Keratinocyte (primary cell): ENCODE measurements at regions not wholly inside any gene's neighbourhood (a gene's known extent, or its start where the extent isn't known, plus 50 kb on each side); places are given as distances from the start of the nearest gene placed in this dataset.

Source experiments
- CTCF ChIP-seq, 3 experiments: IDR thresholded peaks in 1 of 3; conservative IDR thresholded peaks in 1 of 3; optimal IDR thresholded peaks in 1 of 3; 2 replicates in 2 of 3; 3 replicates in 1 of 3; pipeline versions ENCODE3 to v1.5.1; 2011; ENCODE audit warnings: low read length in 3 of 3, mild to moderate bottlenecking in 3 of 3, moderate library complexity in 2 of 3, control low read depth in 1 of 3, inconsistent platforms in 1 of 3; ENCODE audit not compliant: insufficient read depth in 2 of 3; ENCODE audit errors: extremely low read depth in 1 of 3
- EZH2 ChIP-seq: IDR thresholded peaks from one replicate; pipeline ENCODE4 v1.6.1; 2012; ENCODE audit warnings: inconsistent platforms, mild to moderate bottlenecking, low read length, moderate library complexity

GRCh38 chr18:41849632-41850031, 105.4 kb upstream of the PIK3C3 start:
- no peak for TF ChIP-seq CTCF (optimal IDR thresholded peaks at IDR 0.05 in 1 of 3, IDR thresholded peaks at IDR 0.05 in 1 of 3, conservative IDR thresholded peaks at IDR 0.05 in 1 of 3; ENCODE audit: extremely low read depth in 1 of 3, insufficient read depth in 2 of 3, low read length in 3 of 3)
- TF ChIP-seq EZH2, result no peak
